ENCODE measurements at regions not wholly inside any gene's neighbourhood (a gene's known extent, or its start where the extent isn't known, plus 50 kb on each side); places are given as distances from the start of the nearest gene placed in this dataset.
A peak's percentile ranks its signal among the peaks of the same experiment; 100 is the strongest.

DNA sequence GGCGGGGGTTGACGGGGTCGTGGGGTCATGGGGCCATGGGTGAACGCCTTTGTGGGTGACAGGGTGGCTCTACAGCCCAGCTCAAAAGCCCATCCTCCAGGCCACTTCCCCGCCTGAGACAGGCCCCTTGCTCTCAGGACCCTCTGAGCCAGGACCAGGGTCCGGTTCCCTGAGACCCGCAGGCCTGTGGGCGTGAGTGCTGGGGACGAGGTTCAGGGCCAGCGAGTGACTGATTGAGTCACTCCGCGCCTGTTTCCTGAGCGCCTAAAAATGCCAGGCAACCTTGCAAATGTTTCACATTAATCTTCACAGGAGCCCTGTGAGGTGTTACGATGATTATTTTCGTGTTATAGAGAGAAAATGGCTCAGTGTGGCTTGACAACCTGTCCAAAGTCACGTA is 97.8 kb downstream of the ZNF674 start:
- DNase-seq (ENCODE audit: low spot score), result no peak

DNA sequence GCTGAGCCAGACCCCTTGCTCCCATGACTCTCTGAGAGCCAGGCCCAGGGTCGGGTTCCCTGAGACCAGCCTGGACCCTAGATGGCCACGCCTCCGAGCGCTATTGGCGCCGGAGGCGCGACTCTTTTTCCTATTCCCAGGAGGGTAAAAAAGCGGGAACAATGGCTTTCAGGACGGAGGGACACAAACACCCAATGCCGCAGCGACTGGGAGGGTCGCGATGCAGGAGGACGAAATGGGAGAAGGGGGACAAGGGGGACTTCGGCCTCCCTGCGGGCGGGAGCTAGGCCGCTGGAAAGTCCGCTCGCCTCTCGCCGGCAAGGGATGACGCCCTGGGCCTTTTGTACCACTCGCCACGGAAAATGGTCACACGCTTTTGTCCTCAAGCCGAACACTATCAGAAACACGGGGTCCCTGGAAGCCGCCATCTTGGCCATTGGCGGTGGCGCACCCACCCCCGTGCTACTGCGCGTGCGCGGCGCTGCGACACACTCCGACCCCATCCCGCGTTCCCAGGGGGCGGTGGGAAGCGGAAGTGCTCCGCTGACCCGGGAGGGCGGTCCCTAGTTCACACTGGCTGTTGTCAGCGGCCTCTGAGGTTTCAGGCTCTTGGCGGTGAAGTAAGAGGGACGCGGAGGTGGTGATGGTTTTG is 98.4 kb downstream of the ZNF674 start:
- peak; percentile 43 for DNase-seq (ENCODE audit: low spot score)

DNA sequence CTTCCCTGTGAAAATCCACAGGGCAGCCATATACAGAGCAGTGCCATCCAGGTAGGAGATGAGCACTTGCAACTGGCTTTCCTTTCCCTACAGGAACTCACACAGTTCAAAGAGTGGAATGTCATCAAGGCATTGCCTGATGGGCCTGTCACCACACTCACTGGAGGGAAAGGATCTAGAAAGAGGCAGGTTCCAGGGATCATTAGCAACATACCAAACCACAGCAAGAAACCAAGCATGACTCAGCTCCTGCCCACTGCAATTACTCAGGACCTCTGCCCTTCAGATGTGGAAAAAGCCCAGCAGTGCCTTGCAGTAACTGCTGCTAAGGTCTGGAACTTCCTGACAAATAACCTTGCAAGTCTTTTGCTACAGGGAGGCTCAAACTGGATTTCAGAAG is 101.2 kb downstream of the ZNF674 start:
- no peak for DNase-seq (ENCODE audit: low spot score)

DNA sequence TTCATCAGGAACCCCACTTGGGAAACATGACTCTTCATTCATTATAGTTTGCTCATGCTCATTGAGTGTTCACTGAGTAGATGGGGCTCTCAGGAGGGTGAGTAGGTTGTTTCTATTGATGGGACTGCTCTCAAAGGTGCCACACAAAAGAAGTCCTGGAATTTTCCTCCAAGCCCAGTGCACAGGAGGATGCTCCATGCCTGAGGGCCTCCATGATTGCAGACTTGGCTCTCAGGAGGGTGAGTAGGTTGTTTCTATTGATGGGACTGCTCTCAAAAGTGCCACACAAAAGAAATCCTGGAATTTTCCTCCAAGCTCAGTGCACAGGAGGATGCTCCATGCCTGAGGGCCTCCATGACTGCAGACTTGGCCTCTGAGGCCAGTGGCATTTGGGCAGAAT is 108.5 kb downstream of the ZNF674 start:
- DNase-seq (ENCODE audit: low spot score), result no peak

DNA sequence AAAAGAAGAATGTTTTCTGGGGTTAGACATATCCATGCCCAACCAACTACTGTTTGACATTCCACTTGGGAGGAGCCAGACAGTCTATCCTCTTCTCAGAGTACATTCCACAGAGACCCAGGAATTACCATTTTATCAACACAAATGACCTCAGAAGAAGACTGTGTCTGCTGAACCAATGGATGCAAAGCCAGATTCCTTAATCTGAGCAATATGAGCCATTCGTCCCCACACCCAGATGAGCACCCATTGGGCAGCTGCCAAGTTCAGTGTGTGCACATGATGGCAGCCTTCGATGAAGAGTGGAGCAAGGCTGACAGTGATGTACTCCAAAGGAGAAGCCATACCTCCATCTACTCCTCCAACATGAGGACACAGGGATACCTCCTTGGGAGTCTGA is 111.3 kb downstream of the ZNF674 start:
- no peak for DNase-seq (ENCODE audit: low spot score)

DNA sequence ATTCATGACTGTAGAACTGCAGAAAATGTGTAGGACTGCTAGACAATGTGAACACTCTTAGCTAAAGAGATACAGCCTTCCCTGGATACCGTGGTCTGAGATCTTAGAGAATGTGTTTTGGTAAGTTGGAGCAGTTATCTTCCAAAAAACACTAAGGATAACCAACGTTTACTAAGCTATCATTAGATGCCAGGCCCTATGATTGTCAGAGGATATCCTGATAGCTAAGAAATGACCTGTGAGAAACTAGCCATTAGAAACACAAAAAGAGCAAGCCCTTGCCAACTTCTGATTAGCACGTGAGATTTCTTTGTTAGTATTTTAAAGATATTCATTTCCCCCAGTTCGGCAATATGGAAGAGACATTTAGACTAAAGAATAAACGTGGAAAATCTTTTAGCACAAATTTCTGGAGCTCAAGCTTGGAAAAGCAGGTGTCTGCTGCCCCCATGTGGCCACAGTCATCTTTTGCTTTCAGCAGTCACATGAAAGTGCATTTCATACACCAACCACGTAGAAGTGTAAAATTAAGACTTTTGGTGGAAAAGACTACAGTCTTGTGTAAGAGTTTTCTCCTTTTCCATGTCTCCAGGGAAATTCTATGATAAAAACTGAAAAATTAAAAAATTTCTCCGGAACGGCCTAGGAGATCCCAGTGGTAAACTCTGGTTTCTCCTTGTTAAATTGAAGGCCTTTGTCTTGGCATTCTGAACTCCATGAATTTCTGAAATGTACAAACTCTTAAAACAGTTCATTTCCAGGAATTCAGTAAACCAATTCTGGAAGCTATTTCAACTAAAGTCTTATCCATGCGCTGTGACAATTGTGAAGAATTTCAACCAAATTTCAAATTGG is 136.4 kb downstream of the ZNF674 start:
- peak; percentile 38 for DNase-seq (ENCODE audit: low spot score)

DNA sequence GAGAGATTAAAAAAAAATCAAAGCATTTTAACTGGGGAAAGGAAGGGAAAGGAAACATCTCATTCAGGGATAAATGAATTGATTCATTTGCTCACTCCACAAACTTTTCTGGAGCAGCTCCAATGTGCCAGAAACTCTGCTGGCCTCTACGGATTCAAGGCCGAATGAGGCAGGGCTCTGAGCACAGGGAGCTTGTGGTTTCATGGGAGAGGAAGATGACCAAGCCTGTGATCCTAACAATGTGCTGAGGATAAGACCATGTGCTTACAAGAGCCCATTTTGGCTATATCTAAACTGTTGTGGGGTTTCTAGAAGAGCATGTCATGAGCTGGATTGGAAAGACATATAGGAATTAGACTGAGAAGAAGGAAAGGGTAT is 137.5 kb downstream of the ZNF674 start:
- DNase-seq (ENCODE audit: low spot score), result no peak

DNA sequence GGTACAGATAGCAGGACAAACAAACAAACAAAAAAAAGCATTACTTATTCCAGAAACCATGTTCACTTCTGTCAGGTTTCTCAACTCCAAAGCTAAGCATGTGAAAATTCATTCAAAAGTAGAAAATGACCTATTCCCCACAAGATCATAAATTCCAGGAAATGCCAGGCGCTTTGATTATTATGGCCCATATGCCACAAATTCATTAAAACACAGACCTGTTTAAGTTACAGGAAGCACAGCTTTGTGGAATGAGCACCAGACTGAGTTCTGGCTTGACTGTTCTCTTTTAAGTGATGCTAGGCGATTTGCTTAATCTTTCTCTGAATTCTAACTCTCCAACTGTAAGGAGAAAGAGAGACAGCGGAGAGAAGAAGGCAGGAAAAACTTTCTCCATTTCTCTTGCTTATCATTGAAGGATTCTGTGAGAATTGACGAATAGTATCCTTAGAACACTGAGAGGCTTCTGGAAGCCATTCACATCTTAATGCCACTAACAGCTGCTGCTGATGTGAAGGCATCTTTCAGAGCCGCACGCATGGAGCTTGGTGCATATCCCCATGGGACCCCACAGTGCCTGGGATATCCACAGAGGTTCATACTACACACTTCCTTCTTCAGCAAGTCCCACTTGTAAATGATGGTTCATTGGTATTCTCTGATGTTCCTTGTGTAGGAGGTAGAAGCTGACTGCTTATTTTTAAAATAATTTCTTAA is 138.0 kb downstream of the ZNF674 start:
- DNase-seq (ENCODE audit: low spot score), result no peak

DNA sequence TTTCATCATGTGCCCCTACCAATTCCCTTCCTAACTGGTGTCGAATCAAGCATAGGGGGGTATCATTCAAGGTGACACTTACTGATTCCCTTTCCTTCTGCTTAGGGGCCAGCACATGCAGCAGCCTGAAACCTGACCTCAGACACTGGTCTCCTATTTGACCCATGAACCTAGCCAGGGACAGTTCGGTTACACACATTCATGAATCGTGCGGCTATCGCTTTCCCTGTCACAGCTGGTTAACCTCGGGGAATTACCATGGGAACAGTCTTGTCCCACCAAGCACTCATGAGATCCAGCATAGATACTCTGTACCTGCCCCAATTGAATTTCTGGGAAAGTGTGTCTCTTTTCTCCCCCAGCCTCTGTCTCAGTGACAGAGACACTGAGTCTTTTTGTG is 140.4 kb downstream of the ZNF674 start:
- DNase-seq (ENCODE audit: low spot score), result no peak

DNA sequence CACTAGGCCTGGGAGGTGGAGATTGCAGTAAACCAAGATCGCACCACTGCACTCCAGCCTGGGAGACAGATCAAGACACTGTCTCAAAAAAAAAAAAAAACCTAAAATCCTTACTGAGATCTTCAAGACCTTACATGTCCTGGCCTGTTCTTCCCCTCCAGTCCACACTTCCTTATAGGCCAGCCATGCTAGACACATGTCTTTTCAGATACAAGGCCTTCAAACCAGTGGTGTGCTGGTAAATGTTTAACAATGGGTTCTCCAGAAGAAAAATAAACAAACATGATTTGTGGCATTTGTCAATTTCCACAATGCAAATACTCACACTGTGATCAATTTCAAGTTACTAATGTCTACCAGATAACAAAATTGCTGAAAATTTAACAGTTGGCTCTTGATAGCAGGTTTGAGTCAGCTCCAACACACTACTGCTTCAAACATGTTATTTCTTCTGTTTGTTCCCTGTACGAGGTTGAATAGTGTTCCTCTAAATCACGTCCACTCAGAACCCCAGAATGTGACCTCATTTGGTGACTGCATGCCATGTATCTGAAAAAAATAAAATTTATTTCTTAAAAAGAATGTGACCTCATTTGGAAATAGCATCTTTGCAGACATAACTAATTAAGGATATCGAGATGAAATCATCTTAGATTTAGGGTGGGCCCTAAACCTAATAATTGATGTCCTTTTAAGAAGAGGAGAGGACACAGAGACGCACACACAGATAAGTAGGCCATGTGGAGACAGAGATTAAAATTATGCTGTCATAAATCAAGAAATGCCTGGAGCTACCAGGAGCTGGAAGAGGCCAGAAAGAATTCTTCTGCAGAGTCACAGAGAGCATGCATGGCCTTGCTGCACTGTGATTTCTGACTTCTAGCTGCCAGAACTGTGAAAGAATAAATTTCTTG is 144.4 kb downstream of the ZNF674 start:
- no peak for DNase-seq (ENCODE audit: low spot score)

DNA sequence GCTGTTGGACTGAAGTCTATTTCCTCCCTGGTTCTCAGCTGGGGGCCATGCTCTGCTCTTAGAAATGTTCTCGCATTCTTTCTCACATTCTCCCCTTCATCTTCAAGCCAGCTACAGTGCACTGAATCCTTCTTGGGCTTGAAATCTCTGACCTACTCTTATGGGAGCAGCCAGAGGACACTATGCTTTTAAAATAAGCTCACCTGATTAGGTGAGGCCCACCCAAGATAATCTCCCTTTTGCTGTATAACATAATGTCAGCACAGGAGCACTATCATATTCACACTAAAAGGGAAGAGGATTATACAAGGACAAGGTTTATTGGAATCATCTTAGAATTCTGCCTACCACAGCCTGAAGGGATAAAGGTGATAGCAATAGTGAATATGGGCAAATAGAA is 146.3 kb downstream of the ZNF674 start:
- no peak for DNase-seq (ENCODE audit: low spot score)

DNA sequence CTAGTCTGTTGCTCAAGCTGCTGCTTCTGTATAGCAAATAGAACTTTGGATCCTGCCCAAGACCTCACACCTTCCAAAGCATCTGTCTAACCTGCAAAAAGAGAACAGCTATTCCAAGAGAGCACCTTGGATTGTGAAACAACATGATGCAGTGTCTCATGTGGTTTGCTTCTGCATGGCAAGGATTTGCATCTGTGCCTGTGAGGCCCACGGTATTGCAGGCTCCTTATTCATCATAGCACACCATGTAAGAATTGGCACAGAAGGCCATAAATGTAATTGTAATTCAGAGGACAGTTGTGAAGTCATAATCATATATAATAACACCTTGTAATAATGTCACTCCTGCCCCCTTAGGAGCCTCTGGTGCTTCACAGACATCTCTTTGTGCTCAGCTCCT is 147.1 kb downstream of the ZNF674 start:
- DNase-seq (ENCODE audit: low spot score), result no peak

DNA sequence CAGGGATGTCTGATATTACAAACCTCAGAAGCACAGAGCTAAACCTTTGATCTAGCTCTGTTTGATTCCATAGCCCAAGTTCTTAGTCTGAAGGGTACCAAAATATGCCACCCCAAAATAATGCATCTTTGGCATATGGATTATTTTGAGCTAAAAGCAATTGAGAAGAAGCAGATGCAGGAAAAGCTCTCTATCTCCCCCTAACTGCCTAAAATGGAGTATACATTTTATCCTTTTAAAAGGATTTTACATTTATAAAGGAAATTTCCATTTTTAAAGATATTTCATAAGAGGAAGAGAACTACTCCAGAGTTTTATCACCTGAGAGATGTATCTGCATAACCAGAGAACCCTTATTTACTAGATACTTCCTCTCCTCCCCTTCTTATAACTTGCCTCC is 158.7 kb downstream of the ZNF674 start:
- no peak for DNase-seq (ENCODE audit: low spot score)

DNA sequence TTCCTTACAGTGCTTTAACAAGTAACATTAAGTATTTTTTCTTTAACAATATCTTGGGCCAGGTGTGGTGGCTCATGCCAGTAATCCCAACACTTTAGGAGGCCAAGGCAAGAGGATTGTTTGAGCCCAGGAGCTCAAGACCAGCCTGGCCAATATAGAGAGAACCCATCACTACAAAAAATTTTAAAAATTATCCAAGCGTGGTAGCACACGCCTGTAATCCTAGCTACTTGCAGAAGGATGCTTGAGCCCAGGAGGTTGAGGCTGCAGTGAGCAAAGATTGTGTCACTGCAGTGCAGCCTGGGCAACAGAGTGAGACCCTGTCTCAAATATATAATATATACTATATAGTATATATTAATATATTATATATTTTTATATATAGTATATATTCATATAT is 162.2 kb downstream of the ZNF674 start:
- no peak for DNase-seq (ENCODE audit: low spot score)

DNA sequence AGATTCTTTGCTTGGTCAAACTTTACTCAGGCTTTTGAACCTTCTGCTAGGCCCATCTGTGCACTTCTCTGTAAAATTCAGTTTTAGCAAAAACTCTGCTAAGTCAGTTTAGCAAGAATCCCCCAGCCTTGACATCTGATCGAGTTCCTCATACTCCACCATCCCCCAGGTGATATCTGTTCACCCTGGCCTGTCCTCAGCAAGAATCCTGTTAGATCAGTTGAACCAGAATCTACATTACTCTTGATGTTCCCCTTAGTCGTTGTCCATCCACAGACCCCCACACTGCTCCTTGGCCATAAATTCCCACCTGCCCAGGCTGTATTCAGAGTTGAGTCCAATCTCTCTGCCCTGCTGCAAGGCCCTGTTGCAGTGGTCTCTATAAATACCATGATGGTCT is 162.6 kb downstream of the ZNF674 start:
- DNase-seq (ENCODE audit: low spot score), result no peak

DNA sequence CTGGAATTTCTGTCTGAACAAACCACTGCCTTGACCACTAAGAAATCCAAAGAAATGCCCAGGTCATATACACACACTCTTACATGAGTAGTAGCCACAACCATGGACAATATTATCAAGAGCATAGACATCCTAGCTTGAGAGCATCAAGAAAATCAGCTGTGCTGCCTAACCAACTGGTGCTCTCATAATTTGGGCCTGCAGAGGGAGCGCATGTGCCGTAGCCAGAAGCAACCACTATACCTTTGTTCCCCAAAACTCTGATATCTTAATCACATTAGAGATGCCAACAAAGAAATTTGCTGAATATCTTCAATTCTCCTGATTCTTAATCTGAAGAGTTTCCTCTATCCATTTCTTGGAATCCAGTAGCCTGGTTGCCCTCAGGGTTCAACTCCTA is 163.6 kb downstream of the ZNF674 start:
- no peak for DNase-seq (ENCODE audit: low spot score)

DNA sequence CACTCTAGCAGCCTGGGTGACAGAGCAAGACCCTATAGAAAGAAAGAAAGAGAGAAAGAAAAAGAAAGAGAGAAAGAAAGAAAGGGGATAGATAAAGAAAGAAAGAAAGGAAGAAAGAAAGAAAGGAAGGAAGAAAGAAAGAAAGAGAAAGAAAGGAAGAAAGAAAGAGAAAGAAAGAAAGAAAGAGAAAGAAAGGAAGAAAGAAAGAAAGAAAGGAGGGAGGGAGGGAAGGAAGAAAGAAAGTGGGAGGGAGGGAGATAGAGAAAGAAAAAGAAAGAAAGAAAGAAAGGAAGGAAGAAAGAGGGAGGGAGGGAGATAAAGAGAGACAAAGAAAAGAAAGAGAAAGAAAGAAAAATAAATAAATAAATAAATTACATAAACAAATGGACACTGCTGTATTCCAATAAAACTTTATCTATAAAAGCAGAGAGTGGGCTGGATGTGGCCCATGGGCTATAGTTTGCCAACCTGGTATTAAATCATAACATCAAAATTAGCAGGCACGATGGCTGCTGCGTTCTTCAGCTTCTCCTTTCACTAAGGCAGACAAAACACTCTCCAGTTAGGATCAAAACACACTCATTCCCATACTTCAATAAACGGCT is 165.0 kb downstream of the ZNF674 start:
- no peak for DNase-seq (ENCODE audit: low spot score)

DNA sequence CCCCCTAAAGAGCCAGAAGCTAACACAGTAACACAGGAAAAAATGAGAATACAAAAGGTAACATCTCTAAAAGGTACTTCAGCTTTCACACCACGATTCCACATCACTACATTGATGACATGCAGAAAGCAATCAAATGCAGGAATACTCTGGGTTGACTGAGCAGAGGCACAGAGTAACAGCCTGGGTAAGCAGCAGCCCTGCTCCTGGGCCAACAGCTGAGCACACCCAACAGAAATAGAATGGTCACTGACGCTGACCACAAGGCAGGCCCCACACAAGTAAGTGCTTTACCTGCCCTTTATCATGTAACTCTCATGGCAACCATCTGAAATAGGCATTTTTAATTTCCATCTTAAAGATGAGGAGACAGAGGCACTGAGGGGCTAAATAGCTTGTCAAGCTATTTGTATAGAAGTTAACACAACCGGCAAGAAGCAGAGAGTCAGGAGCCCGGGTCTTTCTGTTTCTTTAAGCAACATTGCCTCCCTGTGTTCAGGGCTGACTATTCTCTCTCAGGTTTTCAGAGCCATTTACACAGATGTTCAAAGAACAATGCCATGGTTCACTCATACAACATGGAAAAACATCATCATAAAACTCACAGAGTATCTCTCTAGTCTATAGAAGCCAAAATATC is 168.9 kb downstream of the ZNF674 start:
- DNase-seq (ENCODE audit: low spot score), result no peak

DNA sequence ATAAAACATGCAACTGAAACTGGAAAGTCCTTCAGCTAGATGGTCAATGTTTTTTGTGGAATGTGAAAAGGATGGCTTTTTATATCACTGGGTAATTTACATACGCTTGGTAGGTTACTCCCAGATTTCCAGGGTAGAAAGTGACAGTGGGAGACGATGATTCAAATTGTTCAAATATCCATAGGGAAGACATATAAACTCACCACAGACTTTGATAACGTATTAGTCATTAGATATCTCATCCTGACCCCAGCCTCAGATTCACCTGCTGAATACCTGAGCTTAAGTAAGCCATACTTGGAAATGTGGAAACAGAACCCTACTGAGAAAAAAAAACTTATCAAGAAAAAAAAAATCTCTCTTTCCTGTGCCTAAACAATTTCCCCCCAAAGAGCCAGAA is 169.4 kb downstream of the ZNF674 start:
- DNase-seq (ENCODE audit: low spot score), result no peak

DNA sequence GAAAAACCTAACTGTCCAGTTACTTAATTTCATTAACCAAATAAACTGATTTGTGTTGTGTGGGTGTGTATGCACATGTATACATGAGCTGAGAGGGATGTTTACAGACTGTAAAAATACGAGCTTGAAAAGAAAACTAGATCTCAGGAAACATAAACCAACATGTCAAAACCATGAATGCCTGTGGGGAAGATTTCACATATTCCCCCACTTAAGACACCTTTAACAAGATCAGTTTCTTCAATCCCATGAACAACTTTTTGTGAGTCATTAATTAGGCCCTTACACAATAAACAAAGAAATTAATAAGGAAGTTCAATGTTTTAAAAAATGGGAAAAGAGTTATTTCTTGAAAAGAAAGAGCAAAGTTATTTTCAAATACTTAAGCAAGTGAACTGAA is 170.8 kb downstream of the ZNF674 start:
- DNase-seq (ENCODE audit: low spot score), result no peak

DNA sequence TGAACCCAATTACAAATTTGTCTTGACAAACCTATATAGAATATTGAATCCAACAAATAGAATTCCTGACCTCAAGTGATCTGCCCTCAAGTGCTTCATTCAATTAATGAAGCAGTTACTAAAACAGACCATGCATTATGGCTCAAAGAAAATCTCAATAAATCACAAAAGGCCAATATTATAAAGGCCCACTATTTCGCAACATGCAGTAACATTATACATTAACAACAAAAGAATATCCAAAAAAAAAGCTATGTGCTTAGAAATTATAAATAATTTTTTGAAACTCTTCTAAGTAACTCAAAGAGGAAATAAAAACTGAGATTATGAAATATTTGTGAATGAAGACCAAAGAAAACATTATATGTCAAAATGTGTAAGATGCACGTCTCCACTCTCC is 177.7 kb downstream of the ZNF674 start:
- DNase-seq (ENCODE audit: low spot score), result no peak

Measured in hematopoietic multipotent progenitor cell treated with erythropoietin and hydrocortisone succinate and interleukin-3 and kit ligand, for 17 days (in vitro differentiated cells).